ENCODE measurements at regions not wholly inside any gene's neighbourhood (a gene's known extent, or its start where the extent isn't known, plus 50 kb on each side); places are given as distances from the start of the nearest gene placed in this dataset.

DNA sequence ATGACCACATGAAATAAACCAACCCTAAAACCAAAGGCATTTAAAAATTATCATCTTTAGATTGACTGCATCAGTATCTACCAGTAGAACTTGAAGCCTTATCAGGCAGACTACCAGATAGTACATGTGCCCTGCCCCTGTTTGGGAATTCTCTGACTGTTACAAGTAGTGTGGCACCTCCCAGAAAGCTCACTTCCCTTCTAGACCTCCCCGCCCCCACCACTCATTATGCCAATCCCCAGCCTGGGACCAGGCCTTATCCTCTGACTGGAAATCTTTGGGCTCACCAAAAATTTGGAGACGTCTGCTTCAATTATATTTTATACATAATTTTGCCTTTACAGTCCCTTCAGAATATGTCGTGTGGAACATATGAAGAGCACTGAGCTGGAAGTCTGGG lies 155.6 kb downstream of the TFAP2B start (continued):
- TF ChIP-seq, protein P1, sequence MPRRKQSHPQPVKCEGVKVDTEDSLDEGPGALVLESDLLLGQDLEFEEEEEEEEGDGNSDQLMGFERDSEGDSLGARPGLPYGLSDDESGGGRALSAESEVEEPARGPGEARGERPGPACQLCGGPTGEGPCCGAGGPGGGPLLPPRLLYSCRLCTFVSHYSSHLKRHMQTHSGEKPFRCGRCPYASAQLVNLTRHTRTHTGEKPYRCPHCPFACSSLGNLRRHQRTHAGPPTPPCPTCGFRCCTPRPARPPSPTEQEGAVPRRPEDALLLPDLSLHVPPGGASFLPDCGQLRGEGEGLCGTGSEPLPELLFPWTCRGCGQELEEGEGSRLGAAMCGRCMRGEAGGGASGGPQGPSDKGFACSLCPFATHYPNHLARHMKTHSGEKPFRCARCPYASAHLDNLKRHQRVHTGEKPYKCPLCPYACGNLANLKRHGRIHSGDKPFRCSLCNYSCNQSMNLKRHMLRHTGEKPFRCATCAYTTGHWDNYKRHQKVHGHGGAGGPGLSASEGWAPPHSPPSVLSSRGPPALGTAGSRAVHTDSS (tag by site-specific recombination; IDR thresholded peaks at IDR 0.05) = no peak
- TF ChIP-seq, protein P2, sequence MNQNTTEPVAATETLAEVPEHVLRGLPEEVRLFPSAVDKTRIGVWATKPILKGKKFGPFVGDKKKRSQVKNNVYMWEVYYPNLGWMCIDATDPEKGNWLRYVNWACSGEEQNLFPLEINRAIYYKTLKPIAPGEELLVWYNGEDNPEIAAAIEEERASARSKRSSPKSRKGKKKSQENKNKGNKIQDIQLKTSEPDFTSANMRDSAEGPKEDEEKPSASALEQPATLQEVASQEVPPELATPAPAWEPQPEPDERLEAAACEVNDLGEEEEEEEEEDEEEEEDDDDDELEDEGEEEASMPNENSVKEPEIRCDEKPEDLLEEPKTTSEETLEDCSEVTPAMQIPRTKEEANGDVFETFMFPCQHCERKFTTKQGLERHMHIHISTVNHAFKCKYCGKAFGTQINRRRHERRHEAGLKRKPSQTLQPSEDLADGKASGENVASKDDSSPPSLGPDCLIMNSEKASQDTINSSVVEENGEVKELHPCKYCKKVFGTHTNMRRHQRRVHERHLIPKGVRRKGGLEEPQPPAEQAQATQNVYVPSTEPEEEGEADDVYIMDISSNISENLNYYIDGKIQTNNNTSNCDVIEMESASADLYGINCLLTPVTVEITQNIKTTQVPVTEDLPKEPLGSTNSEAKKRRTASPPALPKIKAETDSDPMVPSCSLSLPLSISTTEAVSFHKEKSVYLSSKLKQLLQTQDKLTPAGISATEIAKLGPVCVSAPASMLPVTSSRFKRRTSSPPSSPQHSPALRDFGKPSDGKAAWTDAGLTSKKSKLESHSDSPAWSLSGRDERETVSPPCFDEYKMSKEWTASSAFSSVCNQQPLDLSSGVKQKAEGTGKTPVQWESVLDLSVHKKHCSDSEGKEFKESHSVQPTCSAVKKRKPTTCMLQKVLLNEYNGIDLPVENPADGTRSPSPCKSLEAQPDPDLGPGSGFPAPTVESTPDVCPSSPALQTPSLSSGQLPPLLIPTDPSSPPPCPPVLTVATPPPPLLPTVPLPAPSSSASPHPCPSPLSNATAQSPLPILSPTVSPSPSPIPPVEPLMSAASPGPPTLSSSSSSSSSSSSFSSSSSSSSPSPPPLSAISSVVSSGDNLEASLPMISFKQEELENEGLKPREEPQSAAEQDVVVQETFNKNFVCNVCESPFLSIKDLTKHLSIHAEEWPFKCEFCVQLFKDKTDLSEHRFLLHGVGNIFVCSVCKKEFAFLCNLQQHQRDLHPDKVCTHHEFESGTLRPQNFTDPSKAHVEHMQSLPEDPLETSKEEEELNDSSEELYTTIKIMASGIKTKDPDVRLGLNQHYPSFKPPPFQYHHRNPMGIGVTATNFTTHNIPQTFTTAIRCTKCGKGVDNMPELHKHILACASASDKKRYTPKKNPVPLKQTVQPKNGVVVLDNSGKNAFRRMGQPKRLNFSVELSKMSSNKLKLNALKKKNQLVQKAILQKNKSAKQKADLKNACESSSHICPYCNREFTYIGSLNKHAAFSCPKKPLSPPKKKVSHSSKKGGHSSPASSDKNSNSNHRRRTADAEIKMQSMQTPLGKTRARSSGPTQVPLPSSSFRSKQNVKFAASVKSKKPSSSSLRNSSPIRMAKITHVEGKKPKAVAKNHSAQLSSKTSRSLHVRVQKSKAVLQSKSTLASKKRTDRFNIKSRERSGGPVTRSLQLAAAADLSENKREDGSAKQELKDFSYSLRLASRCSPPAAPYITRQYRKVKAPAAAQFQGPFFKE (tag by site-specific recombination; IDR thresholded peaks at IDR 0.05; ENCODE audit: borderline replicate concordance) = no peak
- TF ChIP-seq, protein P3, sequence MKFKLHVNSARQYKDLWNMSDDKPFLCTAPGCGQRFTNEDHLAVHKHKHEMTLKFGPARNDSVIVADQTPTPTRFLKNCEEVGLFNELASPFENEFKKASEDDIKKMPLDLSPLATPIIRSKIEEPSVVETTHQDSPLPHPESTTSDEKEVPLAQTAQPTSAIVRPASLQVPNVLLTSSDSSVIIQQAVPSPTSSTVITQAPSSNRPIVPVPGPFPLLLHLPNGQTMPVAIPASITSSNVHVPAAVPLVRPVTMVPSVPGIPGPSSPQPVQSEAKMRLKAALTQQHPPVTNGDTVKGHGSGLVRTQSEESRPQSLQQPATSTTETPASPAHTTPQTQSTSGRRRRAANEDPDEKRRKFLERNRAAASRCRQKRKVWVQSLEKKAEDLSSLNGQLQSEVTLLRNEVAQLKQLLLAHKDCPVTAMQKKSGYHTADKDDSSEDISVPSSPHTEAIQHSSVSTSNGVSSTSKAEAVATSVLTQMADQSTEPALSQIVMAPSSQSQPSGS (tag by site-specific recombination; IDR thresholded peaks at IDR 0.05; ENCODE audit: low read depth) = no peak
- TF ChIP-seq ZFP37 (tag by site-specific recombination; IDR thresholded peaks at IDR 0.05) = no peak
- TF ChIP-seq ZIC2 (tag by site-specific recombination; IDR thresholded peaks at IDR 0.05) = no peak
- TF ChIP-seq ZFHX2 (tag by site-specific recombination; conservative IDR thresholded peaks at IDR 0.05) = no peak
- TF ChIP-seq ZNF174 (tag by site-specific recombination; IDR thresholded peaks at IDR 0.05) = no peak
- TF ChIP-seq, protein P4, sequence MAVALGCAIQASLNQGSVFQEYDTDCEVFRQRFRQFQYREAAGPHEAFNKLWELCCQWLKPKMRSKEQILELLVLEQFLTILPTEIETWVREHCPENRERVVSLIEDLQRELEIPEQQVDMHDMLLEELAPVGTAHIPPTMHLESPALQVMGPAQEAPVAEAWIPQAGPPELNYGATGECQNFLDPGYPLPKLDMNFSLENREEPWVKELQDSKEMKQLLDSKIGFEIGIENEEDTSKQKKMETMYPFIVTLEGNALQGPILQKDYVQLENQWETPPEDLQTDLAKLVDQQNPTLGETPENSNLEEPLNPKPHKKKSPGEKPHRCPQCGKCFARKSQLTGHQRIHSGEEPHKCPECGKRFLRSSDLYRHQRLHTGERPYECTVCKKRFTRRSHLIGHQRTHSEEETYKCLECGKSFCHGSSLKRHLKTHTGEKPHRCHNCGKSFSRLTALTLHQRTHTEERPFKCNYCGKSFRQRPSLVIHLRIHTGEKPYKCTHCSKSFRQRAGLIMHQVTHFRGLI (tag by site-specific recombination; IDR thresholded peaks at IDR 0.05) = no peak
- TF ChIP-seq ZNF24 (tag by site-specific recombination; IDR thresholded peaks at IDR 0.05) = no peak

DNA sequence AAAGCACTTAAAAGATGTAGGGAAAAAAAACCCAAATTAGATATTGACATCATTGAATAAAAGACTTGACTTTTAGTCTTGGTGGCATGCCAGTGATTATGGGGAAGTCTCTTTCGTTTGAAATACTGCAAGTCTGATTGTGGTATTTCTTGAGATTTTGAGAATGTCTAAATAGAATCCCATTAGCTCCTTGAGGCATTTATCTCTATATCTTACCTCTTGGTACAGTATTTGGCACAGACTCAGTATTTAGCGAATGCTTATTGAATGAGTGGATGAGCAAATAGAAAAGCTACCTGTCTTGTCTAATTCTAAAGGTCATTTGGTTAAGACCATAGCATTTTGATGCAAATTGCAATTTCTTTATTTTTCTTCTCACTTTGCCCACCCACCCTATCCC lies 156.5 kb downstream of the TFAP2B start:
- ChIA-PET CTCF (no interaction called here), POLR2A (no interaction called here)

DNA sequence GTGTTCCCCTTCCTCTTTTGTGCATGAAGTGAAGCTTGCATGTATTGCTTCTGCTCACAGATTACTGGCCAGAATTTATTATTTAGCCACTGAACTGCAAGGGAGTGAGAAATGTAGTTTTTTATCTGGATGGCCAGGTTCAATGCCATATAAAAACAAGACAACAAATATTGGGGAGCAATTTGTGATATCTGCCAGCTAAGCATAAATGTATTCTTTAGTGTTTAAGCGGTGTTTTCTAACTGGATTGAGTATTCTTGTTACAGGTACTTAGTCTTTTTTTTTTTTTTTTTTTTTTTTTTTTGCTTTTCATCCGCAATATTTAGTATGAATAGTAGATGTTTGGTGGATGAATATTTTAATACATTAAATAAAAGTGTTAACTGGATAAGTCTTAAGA lies 158.2 kb downstream of the TFAP2B start:
- Histone ChIP-seq H3K4me1 (ENCODE audit: control insufficient read depth, insufficient read depth, low read length) (no peaks in the 10 kb centered on the region), H3K4me3 (ENCODE audit: low read depth, low read length) (no peak overlapping the region), H3K36me3 (ENCODE audit: control insufficient read depth in 2 of 2, insufficient read depth in 1 of 2, low read length in 2 of 2) (no peaks in the 10 kb centered on the region), H3K27ac (ENCODE audit: extremely low read depth, low read depth, low read length) (no peak overlapping the region), H3K9me3 (ENCODE audit: control insufficient read depth, insufficient read depth, low read depth, low read length) (no peaks in the 10 kb centered on the region)
- ChIA-PET CTCF (no interaction called here), POLR2A (no interaction called here)
- TF ChIP-seq ZFP41 (tag by site-specific recombination; IDR thresholded peaks at IDR 0.05; ENCODE audit: borderline replicate concordance) (no peak), ZNF132 (tag by site-specific recombination; IDR thresholded peaks at IDR 0.05; ENCODE audit: borderline replicate concordance) (no peak), ZNF23 (tag by site-specific recombination; IDR thresholded peaks at IDR 0.05; ENCODE audit: borderline replicate concordance) (no peak), OSR2 (tag by site-specific recombination; IDR thresholded peaks at IDR 0.05) (no peak), ZNF37A (tag by site-specific recombination; IDR thresholded peaks at IDR 0.05) (no peak), ZNF473 (tag by site-specific recombination; IDR thresholded peaks at IDR 0.05) (no peak), ZBTB21 (tag by site-specific recombination; IDR thresholded peaks at IDR 0.05) (no peak), ZNF391 (tag by site-specific recombination; IDR thresholded peaks at IDR 0.05; ENCODE audit: borderline replicate concordance, low read depth) (no peak), ZNF221 (tag by site-specific recombination; IDR thresholded peaks at IDR 0.05; ENCODE audit: borderline replicate concordance) (no peak), ZNF341 (tag by site-specific recombination; IDR thresholded peaks at IDR 0.05; ENCODE audit: low read depth) (no peak), ZNF366 (tag by site-specific recombination; conservative IDR thresholded peaks at IDR 0.05) (no peak)

More for the DNA sequence above, 156.5 kb downstream of the TFAP2B start:
- Histone ChIP-seq H3K27ac (ENCODE audit: extremely low read depth, low read depth, low read length) (no peak overlapping the region), H3K4me3 (ENCODE audit: low read depth, low read length) (no peak overlapping the region), H3K4me1 (ENCODE audit: control insufficient read depth, insufficient read depth, low read length) (no peaks in the 10 kb centered on the region), H3K9me3 (ENCODE audit: control insufficient read depth, insufficient read depth, low read depth, low read length) (no peaks in the 10 kb centered on the region), H3K36me3 (ENCODE audit: control insufficient read depth in 2 of 2, insufficient read depth in 1 of 2, low read length in 2 of 2) (no peaks in the 10 kb centered on the region)
- TF ChIP-seq ZNF155 (tag by site-specific recombination; IDR thresholded peaks at IDR 0.05) (no peak), ZNF221 (tag by site-specific recombination; IDR thresholded peaks at IDR 0.05; ENCODE audit: borderline replicate concordance) (no peak), ZFP3 (tag by site-specific recombination; IDR thresholded peaks at IDR 0.05; ENCODE audit: low read depth) (no peak), ZNF621 (tag by site-specific recombination; IDR thresholded peaks at IDR 0.05) (no peak)

All from HEK293 (cell line).